ENCODE measurements at regions not wholly inside any gene's neighbourhood (a gene's known extent, or its start where the extent isn't known, plus 50 kb on each side); places are given as distances from the start of the nearest gene placed in this dataset.

GRCh38 chr4:164442180-164442579 lies 311.8 kb upstream of the SMIM31 start:
- intact Hi-C loops (cut with micrococcal nuclease), result no loop called here
- Mint-ChIP-seq H3K4me3 (no peak overlapping the region), H3K9me3 (no peaks in the 10 kb centered on the region), H3K27ac (no peak overlapping the region), H3K4me1 (ENCODE audit: low read depth) (no peaks in the 10 kb centered on the region), H3K27me3 (ENCODE audit: low read depth) (peaks cover 1% of the 10 kb centered on the region), H3K36me3 (ENCODE audit: low read depth) (no peaks in the 10 kb centered on the region)
- no peak for DNase-seq
- CTCF ChIA-PET, result interaction anchor here (1.2 kb wide), 1 partner anchor 287 kb away, joined by 3 read pairs; no protein-coding TSS in a partner anchor

GRCh38 chr4:164446516-164446915 lies 307.4 kb upstream of the SMIM31 start:
- CTCF ChIA-PET, result interaction anchor here (0.6 kb wide), 1 partner anchor 863 kb away, joined by 3 read pairs; no protein-coding TSS in a partner anchor

GRCh38 chr4:164461901-164462300 lies 292.0 kb upstream of the SMIM31 start:
- Mint-ChIP-seq H3K36me3 (ENCODE audit: low read depth) (no peaks in the 10 kb centered on the region), H3K27me3 (ENCODE audit: low read depth) (no peaks in the 10 kb centered on the region), H3K27ac (no peak overlapping the region), H3K9me3 (peaks cover 4% of the 10 kb centered on the region), H3K4me1 (ENCODE audit: low read depth) (no peaks in the 10 kb centered on the region), H3K4me3 (no peak overlapping the region)
- no peak for DNase-seq
- CTCF ChIA-PET, result interaction anchor here (0.6 kb wide), 1 partner anchor 907 kb away, joined by 4 read pairs; no protein-coding TSS in a partner anchor
- intact Hi-C loops (cut with micrococcal nuclease), result no loop called here

More at GRCh38 chr4:164446516-164446915, 307.4 kb upstream of the SMIM31 start:
- Mint-ChIP-seq H3K27me3 (ENCODE audit: low read depth) (peaks cover 3% of the 10 kb centered on the region), H3K4me1 (ENCODE audit: low read depth) (no peaks in the 10 kb centered on the region), H3K27ac (no peak overlapping the region), H3K36me3 (ENCODE audit: low read depth) (no peaks in the 10 kb centered on the region), H3K9me3 (no peaks in the 10 kb centered on the region), H3K4me3 (no peak overlapping the region)
- intact Hi-C loops (cut with micrococcal nuclease), result no loop called here
- no peak for DNase-seq

GRCh38 chr4:164462471-164462870 lies 291.5 kb upstream of the SMIM31 start:
- intact Hi-C loops (cut with micrococcal nuclease), result no loop called here

GRCh38 chr4:164464313-164464712 lies 289.6 kb upstream of the SMIM31 start:
- no peaks in the 10 kb centered on the region for H3K27me3 Mint-ChIP-seq (ENCODE audit: low read depth)
- no peak for DNase-seq
- intact Hi-C loops (cut with micrococcal nuclease), result no loop called here
- CTCF ChIA-PET, result no interaction called here
- H3K9me3 Mint-ChIP-seq, result peaks cover 4% of the 10 kb centered on the region
- no peaks in the 10 kb centered on the region for H3K36me3 Mint-ChIP-seq (ENCODE audit: low read depth)
- no peak overlapping the region for H3K4me3 Mint-ChIP-seq
- H3K4me1 Mint-ChIP-seq (ENCODE audit: low read depth), result no peaks in the 10 kb centered on the region
- no peak overlapping the region for H3K27ac Mint-ChIP-seq

More at GRCh38 chr4:164462471-164462870, 291.5 kb upstream of the SMIM31 start:
- Mint-ChIP-seq H3K27me3 (ENCODE audit: low read depth) (no peaks in the 10 kb centered on the region), H3K4me1 (ENCODE audit: low read depth) (no peaks in the 10 kb centered on the region), H3K9me3 (peaks cover 4% of the 10 kb centered on the region), H3K36me3 (ENCODE audit: low read depth) (no peaks in the 10 kb centered on the region), H3K4me3 (no peak overlapping the region), H3K27ac (no peak overlapping the region)
- CTCF ChIA-PET, result no interaction called here
- DNase-seq, result no peak

GRCh38 chr4:164467493-164467892 lies 286.4 kb upstream of the SMIM31 start:
- DNase-seq, result no peak
- CTCF ChIA-PET, result no interaction called here
- Mint-ChIP-seq H3K27ac (no peak overlapping the region), H3K27me3 (ENCODE audit: low read depth) (no peaks in the 10 kb centered on the region), H3K9me3 (no peaks in the 10 kb centered on the region), H3K4me3 (no peak overlapping the region), H3K36me3 (ENCODE audit: low read depth) (no peaks in the 10 kb centered on the region), H3K4me1 (ENCODE audit: low read depth) (no peaks in the 10 kb centered on the region)
- intact Hi-C loops (cut with micrococcal nuclease), result no loop called here

GRCh38 chr4:164481306-164482091 lies 272.4 kb upstream of the SMIM31 start:
- CTCF ChIA-PET, result no interaction called here
- no peaks in the 10 kb centered on the region for H3K36me3 Mint-ChIP-seq (ENCODE audit: low read depth)
- no peak for DNase-seq
- no peaks in the 10 kb centered on the region for H3K4me1 Mint-ChIP-seq (ENCODE audit: low read depth)
- no peak overlapping the region for H3K27ac Mint-ChIP-seq
- intact Hi-C loops (cut with micrococcal nuclease), result no loop called here
- no peaks in the 10 kb centered on the region for H3K9me3 Mint-ChIP-seq
- H3K4me3 Mint-ChIP-seq, result no peak overlapping the region
- no peaks in the 10 kb centered on the region for H3K27me3 Mint-ChIP-seq (ENCODE audit: low read depth)

GRCh38 chr4:164482092-164482404 lies 271.9 kb upstream of the SMIM31 start:
- Mint-ChIP-seq H3K27ac (no peak overlapping the region), H3K36me3 (ENCODE audit: low read depth) (no peaks in the 10 kb centered on the region), H3K9me3 (no peaks in the 10 kb centered on the region), H3K27me3 (ENCODE audit: low read depth) (no peaks in the 10 kb centered on the region), H3K4me1 (ENCODE audit: low read depth) (no peaks in the 10 kb centered on the region), H3K4me3 (no peak overlapping the region)
- DNase-seq, result no peak
- CTCF ChIA-PET, result no interaction called here
- intact Hi-C loops (cut with micrococcal nuclease), result no loop called here

- Mint-ChIP-seq H3K4me3 (no peak overlapping the region), H3K27ac (no peak overlapping the region), H3K9me3 (no peaks in the 10 kb centered on the region), H3K27me3 (ENCODE audit: low read depth) (no peaks in the 10 kb centered on the region), H3K36me3 (ENCODE audit: low read depth) (no peaks in the 10 kb centered on the region), H3K4me1 (ENCODE audit: low read depth) (no peaks in the 10 kb centered on the region)
- intact Hi-C loops (cut with micrococcal nuclease), result no loop called here
- no peak for DNase-seq
- CTCF ChIA-PET, result no interaction called here
Measured at GRCh38 chr4:164482758-164483157, 271.2 kb upstream of the SMIM31 start.

GRCh38 chr4:164483711-164484110 lies 270.2 kb upstream of the SMIM31 start:
- Mint-ChIP-seq H3K4me1 (ENCODE audit: low read depth) (no peaks in the 10 kb centered on the region), H3K4me3 (no peak overlapping the region), H3K9me3 (no peaks in the 10 kb centered on the region), H3K27me3 (ENCODE audit: low read depth) (no peaks in the 10 kb centered on the region), H3K27ac (no peak overlapping the region), H3K36me3 (ENCODE audit: low read depth) (no peaks in the 10 kb centered on the region)
- CTCF ChIA-PET, result no interaction called here
- intact Hi-C loops (cut with micrococcal nuclease), result no loop called here
- no peak for DNase-seq

- CTCF ChIA-PET, result no interaction called here
- no peak overlapping the region for H3K27ac Mint-ChIP-seq
- H3K4me3 Mint-ChIP-seq, result no peak overlapping the region
Measured at GRCh38 chr4:164484551-164484950, 269.4 kb upstream of the SMIM31 start.

GRCh38 chr4:164485136-164485535 lies 268.8 kb upstream of the SMIM31 start:
- intact Hi-C loops (cut with micrococcal nuclease), result no loop called here
- no peaks in the 10 kb centered on the region for H3K4me1 Mint-ChIP-seq (ENCODE audit: low read depth)
- DNase-seq, result no peak
- no peaks in the 10 kb centered on the region for H3K9me3 Mint-ChIP-seq
- H3K4me3 Mint-ChIP-seq, result no peak overlapping the region
- no peaks in the 10 kb centered on the region for H3K27me3 Mint-ChIP-seq (ENCODE audit: low read depth)
- H3K36me3 Mint-ChIP-seq (ENCODE audit: low read depth), result no peaks in the 10 kb centered on the region
- no peak overlapping the region for H3K27ac Mint-ChIP-seq
- CTCF ChIA-PET, result no interaction called here

More at GRCh38 chr4:164484551-164484950, 269.4 kb upstream of the SMIM31 start:
- Mint-ChIP-seq H3K4me1 (ENCODE audit: low read depth) (no peaks in the 10 kb centered on the region), H3K27me3 (ENCODE audit: low read depth) (no peaks in the 10 kb centered on the region), H3K36me3 (ENCODE audit: low read depth) (no peaks in the 10 kb centered on the region), H3K9me3 (no peaks in the 10 kb centered on the region)
- DNase-seq, result no peak
- intact Hi-C loops (cut with micrococcal nuclease), result no loop called here

- Mint-ChIP-seq H3K4me3 (no peak overlapping the region), H3K27ac (no peak overlapping the region), H3K36me3 (ENCODE audit: low read depth) (no peaks in the 10 kb centered on the region), H3K4me1 (ENCODE audit: low read depth) (no peaks in the 10 kb centered on the region), H3K27me3 (ENCODE audit: low read depth) (no peaks in the 10 kb centered on the region), H3K9me3 (no peaks in the 10 kb centered on the region)
- DNase-seq, result no peak
- CTCF ChIA-PET, result no interaction called here
- intact Hi-C loops (cut with micrococcal nuclease), result no loop called here
Measured at GRCh38 chr4:164488114-164488513, 265.8 kb upstream of the SMIM31 start.
